T-helper 1 cell (primary cell): ENCODE measurements at regions not wholly inside any gene's neighbourhood (a gene's known extent, or its start where the extent isn't known, plus 50 kb on each side); places are given as distances from the start of the nearest gene placed in this dataset.

Experiments
- DNase-seq, 5 donors: peaks; one replicate each; pipeline ENCODE4 v3.0.0-alpha.2; 2012 to 2020

DNA sequence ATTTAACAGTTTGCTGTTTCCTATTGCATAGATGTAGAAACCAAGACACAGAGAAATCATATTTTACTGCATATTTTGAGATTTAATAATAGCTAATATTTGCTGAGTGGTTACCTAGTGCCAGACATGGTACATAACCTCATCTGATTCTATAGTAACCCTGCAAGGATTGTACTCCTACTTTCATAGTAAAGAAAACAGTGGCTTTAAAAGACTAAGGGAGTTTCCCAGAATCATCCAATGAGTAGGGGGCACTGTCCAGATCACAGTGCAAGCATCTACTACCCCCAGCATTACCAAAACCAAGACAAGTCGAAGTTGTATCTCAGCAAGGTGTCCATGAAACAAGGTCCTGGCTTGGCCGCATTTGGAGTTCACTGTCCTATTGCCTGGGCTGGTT, 224.5 kb upstream of the TENM3 start:
- DNase-seq, result no peak

DNA sequence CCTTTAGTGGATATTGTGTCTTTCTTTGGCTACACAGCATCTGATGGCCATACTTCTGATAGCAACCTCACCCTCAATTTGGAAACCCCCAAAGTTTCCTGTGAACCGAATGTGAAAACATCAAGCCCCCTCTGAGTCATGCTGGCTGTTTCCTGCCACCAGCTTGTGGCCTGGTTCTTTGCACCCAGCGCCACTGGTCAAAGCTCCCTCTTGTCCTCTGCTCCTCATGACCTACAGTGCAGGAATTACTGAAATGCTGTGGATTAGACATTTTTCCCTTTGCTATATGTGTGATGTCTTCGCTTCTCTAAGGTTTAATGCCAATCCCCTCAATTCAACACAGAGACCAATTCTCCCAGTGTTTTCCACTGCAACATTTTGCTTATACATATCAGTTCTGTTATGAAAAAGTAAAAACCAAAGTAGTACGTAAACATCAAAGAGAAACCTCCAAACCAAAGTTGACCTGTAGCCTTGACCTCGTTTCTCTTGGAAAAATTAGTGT, 224.0 kb upstream of the TENM3 start:
- no peak for DNase-seq

DNA sequence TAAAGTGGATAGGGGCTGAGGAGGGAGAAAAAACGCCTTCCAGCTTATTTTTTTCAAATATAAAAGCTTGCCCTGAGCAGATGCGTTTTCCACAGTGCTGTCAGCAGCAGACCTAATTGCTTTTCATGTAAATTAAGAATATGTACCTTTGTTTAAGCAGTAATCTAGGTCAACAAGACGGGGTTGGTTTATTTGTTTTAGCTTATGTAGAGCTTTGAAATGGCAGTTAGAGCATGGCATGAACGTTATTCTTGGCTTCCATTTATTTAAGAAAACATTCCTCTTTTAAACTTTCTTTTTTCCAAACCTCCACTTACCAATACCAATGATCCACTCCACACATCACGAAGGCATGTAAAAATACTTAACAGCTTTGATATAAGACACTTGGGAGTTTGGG, 220.3 kb upstream of the TENM3 start:
- DNase-seq, result no peak

DNA sequence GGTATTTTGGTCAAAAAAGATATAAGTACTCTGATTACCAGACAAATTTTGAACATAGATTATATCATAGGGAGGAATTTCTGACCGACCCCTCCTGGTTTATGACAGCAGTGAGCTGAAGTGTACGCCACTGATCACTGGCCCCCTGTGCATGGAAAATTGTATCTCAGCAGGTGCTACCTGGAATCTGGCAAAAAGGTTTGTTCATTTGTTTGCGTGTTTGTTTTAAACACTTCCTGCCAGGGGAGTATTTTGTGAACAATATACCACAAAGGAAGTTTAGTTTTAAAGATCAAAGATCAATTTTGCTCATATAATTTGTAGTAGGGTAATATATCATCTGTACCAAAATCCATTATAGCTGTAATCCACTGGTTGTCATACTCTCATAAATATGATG, 219.7 kb upstream of the TENM3 start:
- DNase-seq, result no peak

DNA sequence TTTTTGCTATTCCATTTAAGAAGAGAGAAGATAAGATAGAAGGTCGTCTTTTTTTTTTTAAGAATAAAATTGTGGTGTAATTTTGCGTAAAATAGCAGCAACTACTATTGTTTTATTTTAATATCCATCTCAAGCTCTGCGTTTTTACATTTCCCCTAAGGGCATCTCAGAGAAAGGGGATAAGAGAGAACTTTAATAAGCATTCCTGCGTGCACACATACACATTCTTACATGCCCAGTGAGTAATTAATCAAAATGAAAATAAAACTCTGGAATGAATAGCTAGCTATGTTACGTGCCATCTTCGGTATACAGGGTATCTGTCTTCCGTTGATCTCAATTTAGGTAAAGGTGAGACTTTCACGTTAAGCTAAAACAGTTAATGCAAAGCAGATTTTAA, 200.3 kb upstream of the TENM3 start:
- no peak for DNase-seq

DNA sequence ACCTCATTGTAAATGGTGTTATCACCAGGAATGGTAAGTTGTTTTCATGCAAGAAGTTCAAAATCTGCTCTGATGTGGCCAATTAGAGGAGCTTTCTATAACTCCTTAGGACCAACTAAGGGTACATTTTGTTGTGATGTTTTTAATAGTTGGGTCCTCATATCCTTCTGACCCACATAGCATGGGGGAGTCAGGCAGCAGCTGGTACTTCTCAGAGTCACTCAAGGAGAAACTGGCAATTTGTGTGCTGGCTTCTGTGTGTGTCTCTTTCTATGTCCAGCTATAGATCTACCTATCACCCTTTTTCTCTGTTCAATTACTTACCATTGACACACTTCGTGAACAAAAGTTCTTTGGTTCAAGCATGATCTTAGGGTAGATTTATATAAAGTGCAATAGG, 194.3 kb upstream of the TENM3 start:
- no peak for DNase-seq

DNA sequence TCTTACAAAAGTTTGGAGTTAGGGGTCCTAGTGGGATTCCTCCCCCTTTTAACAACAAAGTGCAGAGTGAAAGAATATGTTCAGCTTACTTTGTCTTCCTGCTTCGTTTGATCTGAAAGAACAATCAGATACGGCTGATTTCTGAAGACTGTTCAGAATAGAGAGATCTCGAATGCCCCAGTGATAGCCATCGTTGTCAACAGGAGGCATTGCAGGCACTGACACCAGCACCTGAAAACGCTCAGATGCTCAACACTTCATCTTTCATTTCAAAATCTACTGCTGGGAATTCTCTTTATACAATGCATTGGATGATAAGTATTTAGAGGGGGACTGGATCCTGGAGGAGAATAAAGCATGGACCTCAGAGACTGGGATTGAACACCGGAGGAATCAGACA, 186.3 kb upstream of the TENM3 start:
- DNase-seq, result no peak

DNA sequence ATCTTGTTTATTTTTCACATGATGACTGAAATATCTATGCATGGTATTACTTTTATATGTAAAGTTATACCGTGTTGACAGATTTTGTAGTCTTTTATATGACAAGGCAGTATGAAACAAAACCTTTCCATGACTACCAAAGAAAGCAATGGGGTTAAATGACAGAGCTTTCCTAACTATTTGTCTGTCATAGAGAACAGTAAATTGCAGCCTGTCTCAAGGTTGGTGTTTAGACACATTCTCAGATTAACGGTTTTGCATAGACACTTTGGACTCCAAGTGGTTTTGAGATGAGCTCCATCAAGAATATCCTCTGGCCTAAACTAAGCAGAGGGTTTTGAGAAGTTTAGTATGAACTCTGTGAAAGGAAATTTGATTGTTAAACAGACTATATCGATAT, 180.7 kb upstream of the TENM3 start:
- no peak for DNase-seq

DNA sequence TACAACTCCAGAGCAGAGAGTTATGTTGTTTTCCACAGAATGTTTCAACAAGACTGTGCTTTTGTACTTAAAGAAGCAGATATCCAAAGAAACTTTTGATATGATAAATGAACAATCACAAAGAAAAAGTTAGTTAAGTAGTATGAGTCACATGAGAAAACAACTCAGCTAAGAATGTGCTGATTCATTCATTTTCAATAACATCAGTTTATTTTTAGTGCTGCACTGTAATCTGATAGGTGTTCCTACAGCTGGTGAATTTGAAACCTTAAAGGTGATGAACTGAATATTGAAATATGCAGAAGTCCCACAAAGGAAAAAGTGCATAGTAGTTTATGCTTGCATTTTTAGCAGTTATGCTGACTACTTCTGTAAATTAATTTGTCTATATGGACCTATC, 180.3 kb upstream of the TENM3 start:
- no peak for DNase-seq

DNA sequence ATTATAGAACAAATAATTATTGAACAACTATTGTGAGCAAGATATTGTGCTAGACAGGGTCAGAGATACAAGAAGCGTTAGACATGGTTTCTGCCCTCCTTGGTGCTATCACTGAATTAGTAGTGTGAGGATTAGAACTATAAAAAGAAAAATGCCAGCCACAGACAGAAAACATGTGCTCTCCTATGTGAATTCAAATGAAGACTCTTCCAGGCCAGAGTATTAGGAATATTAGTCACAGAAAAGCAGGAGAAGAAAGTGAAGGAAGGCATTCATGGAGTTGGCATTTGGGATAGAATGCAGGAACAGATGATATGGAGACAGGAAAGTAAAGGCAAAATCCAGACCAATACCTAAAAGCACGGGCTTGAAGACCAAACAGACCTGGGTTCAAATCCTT, 179.6 kb upstream of the TENM3 start:
- no peak for DNase-seq

DNA sequence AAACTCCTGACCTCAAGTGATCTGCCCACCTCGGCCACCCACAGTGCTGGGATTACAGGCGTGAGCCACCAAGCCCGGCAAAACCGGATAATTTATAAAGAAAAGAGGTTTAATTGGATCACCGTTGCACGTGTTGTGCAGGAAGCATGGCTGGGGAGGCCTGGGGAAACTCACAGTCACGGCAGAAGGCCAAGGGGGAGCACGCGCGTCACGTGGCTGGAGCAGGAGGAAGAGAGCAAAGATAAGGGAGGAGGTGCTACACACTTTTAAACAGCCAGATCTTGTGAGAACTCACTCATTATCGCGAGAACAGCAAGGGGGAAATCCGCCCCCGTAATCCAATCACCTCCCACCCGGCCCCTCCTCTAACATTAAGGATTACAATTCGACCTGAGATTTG, 177.9 kb upstream of the TENM3 start:
- no peak for DNase-seq

DNA sequence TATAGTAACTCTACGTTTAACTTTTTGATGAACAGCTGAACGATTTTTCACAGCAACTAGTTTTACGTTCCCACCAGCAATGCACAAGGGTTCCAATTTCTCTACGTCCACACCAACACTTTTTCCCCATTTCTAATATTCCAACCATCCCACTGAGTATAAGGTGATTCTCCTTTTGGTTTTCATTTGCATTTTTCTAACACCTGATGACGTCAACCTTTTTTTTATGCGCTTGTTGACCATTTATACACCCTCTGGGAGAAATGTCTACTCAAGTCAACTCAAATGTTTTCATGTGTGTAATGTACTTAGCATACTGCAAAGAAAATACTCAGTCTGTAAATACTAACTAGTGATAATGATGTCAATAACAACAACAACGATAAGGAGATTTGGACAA, 177.2 kb upstream of the TENM3 start:
- no peak for DNase-seq

DNA sequence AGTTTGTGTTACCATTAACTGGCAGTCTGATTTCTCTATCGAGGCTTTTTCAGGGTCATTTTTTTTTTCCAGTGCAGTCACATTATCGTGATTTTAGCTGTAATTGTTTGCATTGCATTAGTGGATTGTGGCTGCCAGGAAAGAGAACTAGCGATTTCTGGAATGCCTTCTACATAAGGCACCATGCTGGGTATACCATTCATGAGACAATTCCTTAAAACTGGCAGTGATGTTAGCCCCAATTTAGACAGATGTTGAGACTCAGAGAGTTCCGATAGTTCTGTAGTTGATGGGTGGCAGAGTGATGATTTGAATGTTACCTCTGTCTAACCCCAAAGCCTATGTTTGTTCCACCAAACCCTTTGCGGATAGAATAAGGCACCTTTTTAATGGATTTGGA, 175.4 kb upstream of the TENM3 start:
- no peak for DNase-seq

DNA sequence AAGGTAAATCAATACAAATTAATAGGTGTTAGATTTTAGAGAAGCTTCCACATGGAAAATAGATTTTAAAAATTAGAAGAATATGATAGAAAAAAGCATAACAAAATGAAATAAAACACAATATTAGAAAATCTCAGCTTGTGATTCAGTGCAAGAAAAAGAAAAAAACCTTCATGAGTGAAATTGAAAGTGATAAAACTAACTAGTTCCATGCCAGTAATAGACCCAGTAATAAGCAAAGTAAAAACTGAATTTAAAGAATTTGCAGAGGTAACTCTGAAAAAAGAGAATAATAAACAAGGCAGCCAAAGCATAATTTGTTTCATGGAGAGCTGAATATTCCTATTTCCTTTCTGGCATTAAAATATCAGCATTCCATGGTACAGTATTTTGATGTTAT, 174.3 kb upstream of the TENM3 start:
- no peak for DNase-seq

DNA sequence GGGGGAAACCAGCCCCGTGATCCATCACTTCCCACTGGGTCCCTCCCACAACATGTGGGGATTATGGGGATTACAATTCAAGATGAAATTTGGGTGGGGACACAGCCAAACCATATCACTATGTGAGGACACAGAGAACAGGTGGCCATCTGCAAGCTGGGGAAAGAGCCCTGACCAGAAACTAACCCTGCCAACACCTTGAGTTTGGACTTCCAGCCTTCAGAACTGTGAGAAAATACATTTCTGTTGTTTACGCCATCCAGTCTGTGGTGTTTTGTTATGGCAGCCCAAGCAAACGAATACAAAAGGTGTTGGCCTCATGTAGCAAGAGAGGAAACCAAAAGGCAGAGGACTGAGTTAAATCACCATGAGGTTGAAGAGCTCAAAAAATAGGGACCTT, 169.9 kb upstream of the TENM3 start:
- DNase-seq, result no peak

DNA sequence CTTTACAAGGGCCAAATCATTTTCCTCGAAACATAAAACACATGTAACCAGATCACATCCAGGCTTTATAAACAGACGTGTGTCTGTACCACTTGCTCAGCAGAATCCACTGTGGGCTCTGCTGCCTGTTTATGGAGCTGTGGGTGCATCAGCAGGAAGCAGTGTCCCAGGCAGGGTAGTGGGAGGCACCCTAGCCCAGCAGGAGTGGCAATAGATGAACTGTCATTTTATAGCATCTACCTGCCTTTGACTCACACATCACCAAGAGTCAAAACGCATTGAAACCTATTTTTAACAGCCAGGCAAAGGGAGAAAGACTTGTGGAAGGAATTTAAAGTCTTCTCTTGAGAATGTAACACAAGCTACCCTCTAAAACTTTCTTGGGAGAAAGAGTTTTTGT, 169.1 kb upstream of the TENM3 start:
- DNase-seq, result no peak

DNA sequence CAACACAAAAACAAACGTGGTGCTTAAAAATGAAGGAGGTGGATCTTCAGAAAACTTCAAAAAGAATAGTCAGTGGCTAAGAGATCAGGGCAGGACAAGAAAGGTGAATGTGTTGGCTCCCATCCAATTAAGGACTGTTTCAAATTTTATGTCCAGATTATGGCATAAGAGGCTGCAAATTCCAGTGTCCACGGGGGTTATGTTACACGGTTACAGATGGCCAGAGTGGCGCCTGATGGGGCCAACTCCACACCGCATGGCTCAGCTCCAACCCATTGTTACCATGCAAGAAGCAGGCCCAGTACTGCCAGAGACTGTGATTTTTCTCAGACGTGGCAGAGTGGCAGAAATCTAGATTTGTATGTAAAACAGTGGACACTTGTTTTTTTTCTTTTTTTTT, 168.4 kb upstream of the TENM3 start:
- DNase-seq, result no peak

DNA sequence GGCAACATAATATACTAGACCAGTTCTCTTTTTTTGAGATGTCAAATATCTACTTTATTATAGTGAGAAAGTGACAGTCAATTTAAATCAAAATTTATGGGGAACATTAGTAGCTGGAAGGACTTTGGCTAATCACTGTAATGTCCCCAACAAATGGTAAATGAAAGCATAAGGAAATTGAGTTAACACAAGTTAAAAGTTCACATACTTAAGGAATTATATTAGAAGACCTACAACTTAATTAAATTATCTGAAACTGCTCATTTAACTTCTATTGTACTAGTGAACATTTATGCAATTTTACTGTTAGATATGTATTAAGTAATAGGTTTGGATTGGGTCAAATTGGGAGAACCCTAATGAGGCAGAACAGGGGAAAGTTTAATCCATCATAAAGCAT, 160.3 kb upstream of the TENM3 start:
- no peak for DNase-seq

DNA sequence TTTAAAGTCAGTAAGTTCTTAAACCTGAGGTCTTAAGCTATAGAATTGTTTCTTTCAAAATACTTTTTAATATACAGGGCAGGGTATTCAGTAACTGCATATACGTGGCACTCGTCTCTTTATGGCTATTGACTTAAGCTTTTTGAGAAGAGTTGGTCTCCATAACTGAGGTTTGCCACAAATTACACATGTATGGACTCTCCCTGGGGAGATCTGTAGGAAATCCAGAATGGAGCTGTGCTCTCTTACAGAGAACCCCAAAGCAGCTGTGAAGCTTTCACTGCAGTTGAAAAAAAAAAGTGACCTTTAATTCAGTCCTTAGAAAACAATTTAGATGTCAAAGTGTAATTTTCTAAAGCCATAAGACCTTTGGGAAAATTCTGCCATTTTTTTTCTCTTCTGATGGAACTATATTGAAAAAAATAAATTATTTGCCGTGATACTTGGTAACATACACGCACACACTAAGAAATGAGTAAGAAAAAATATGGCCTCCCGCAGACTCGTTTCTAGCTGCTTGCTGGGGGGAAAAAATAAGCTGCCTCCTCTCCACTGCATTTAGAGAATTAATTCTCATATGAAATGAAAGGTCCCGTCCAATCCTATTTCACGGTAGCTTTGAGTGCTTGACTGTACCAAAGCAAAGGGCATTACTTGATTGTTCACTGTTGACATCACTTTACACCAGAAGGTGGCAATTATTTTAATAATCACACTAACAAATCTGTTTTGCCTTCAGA, 159.4 kb upstream of the TENM3 start:
- no peak for DNase-seq

DNA sequence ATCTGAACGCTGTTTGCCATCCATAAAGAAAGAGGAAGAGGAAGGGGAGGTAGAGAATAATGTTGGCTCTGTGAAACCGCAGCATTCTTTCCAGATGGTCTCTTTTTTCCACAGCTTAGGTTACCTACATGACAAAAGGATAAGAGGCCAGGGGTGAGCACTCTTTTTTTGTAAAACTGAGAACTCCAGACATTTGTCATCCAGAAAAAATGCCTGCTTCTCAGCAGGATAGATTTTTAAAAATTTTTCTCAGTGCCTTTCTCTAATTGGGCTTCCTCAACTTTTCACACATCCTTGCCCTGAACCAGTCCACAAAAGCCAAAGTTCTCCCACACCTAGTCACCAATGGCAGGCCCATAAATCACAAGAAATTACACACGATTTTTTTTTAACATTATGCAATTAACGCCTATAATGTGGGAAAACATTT, 158.1 kb upstream of the TENM3 start:
- no peak for DNase-seq

DNA sequence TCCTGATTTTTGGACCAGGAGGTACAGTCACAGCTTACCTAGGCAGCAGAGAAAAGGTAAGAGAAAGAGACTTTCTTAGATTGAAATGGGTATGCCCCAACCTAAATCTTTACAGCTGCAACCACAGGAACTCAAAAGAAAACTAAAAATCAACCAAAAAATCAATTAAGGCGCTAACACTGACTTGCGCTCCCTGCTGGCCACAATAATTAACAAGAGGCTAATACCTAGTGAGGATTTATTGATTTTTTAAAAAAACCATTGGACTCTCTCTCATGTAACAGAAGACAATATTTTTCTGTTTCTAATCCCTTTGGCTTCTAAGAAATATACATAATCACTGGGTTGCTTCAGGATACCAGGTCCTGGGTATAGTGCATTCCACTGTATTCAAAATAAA, 153.9 kb upstream of the TENM3 start:
- DNase-seq, result no peak

DNA sequence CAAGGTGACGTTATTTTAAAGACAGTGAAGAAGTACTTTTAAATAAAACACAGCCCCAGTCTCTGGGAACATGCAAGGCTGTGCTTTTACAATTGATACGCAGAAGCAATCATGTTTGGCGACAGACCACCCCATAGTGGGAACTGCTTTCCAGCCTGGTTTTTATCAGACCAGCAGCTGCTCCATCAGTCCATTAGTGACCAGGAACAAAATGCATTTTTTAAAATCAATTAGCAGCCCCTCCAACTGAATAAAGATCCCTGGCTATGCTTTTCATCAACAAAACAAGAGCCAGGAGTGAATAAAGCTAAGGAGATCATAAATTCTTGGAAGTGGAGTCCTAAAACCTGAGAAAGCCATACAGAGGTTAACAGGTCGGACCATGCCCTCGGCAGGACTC, 153.0 kb upstream of the TENM3 start:
- no peak for DNase-seq

DNA sequence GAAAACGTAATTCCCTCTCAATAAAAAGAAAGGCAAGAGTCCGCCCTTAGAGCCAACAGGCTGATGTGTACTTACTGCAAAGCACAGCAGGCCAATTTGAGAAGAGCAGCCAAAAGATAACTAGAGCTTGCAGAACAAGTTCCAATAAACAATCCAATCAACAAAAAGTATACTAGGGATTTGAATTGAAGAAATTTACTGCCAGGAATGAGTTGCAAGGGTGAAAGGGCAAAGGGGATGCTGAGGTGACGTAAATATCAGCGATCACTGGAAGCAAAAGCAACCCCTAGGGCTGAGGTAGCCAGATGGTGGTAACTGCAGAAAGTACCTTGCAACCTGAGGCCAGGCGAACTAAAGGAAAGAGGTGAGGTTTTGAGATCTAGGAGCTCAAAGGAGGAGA, 152.1 kb upstream of the TENM3 start:
- no peak for DNase-seq

DNA sequence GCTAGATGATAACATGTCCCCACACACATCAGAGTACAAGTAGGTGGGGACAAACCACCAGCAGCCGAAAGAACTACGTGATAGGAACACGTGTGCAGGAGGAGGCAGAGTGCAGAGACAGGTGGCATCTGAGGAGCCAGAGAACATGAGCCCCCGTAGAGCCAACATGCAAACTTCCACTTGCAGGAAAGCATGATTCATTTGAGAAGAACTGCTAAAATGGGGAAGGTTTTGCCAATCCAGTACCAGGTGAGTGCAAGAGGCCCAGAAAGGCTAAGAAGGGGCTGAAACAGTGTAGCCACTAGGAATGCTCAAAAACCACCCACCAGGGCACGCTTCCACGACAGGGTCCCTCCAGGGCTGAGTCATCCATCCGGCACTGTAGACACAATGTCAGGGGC, 149.8 kb upstream of the TENM3 start:
- no peak for DNase-seq

DNA sequence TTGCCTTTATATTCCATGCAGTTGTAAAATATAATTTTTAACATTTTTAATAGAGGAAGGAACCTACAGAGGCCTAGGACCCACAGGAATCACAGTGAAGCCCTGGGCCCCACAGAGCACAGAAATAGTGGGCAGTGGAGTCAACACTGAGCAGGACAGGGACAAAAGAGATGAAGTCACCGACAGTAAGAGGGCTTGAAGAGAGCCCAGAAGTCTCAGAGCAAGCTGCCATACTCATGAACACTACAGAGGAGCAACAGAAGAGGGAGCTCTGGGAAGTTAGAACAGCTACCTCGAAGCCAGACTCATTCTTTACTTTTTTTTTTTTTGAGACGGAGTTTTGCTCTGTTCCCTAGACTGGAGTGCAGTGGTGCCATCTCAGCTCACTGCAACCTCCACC, 149.3 kb upstream of the TENM3 start:
- DNase-seq, result no peak
